Uterus (tissue), 2 donors: ENCODE measurements at regions not wholly inside any gene's neighbourhood (a gene's known extent, or its start where the extent isn't known, plus 50 kb on each side); places are given as distances from the start of the nearest gene placed in this dataset.

ENCODE experiments used
- POLR2A ChIP-seq, 2 donors: fragments of 450-650 bp; IDR thresholded peaks; one replicate each; pipeline ENCODE4 v1.6.1; 2016; ENCODE audit warnings: antibody characterized with exemption in 2 of 2, mild to moderate bottlenecking in 1 of 2, moderate library complexity in 1 of 2
- TF ChIP-seq, protein P1 (sequence below), 4 experiments: fragments of 200-600 bp in 2 of 4; fragments of 450-650 bp in 2 of 4; sonication (generic) in 2 of 4; IDR thresholded peaks; one replicate each; pipeline ENCODE4 v1.5.1; 2016 to 2019; ENCODE audit warnings: antibody characterized with exemption in 4 of 4, mild to moderate bottlenecking in 2 of 4, moderate library complexity in 1 of 4

DNA sequence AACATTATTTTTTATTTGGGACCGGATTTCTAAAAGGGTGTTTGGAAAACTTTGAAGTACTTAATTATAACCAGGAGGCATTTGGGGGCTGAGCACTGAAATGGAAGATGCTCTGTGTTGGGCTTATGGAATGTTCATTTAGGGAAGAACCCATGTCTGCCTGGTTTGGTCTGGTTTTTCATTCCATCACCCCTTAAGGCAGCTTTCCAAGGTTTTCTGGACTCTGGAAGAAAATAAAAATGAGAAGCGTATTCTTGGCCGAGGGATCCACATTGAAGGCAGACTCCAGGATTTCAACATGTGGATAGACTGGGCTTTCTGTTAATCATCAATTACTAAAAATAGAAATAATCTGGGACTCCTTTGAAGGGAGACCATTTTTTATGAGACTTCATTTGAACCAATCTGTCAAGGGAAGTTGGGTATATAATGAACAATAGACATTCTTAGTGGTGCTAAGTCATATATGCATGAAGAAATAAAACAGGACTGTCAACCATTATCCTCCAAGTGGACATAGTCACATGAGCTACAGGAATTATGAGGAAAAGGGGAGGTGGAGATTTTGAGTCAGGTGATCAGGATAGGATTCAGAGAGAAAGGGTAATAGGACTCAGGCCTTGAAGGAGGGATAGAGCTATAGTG lies 270.5 kb upstream of the ADAMTS9 start:
- no peak for TF ChIP-seq POLR2A (IDR thresholded peaks at IDR 0.05)
- TF ChIP-seq, protein P1, sequence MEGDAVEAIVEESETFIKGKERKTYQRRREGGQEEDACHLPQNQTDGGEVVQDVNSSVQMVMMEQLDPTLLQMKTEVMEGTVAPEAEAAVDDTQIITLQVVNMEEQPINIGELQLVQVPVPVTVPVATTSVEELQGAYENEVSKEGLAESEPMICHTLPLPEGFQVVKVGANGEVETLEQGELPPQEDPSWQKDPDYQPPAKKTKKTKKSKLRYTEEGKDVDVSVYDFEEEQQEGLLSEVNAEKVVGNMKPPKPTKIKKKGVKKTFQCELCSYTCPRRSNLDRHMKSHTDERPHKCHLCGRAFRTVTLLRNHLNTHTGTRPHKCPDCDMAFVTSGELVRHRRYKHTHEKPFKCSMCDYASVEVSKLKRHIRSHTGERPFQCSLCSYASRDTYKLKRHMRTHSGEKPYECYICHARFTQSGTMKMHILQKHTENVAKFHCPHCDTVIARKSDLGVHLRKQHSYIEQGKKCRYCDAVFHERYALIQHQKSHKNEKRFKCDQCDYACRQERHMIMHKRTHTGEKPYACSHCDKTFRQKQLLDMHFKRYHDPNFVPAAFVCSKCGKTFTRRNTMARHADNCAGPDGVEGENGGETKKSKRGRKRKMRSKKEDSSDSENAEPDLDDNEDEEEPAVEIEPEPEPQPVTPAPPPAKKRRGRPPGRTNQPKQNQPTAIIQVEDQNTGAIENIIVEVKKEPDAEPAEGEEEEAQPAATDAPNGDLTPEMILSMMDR (IDR thresholded peaks at IDR 0.05): no peak
